ENCODE measurements at regions not wholly inside any gene's neighbourhood (a gene's known extent, or its start where the extent isn't known, plus 50 kb on each side); places are given as distances from the start of the nearest gene placed in this dataset.
"Not testable (repeated sequence)": the region's sequence is repeated elsewhere in the genome, so short reads cannot be mapped to it uniquely, and the experiment has no call there.

DNA sequence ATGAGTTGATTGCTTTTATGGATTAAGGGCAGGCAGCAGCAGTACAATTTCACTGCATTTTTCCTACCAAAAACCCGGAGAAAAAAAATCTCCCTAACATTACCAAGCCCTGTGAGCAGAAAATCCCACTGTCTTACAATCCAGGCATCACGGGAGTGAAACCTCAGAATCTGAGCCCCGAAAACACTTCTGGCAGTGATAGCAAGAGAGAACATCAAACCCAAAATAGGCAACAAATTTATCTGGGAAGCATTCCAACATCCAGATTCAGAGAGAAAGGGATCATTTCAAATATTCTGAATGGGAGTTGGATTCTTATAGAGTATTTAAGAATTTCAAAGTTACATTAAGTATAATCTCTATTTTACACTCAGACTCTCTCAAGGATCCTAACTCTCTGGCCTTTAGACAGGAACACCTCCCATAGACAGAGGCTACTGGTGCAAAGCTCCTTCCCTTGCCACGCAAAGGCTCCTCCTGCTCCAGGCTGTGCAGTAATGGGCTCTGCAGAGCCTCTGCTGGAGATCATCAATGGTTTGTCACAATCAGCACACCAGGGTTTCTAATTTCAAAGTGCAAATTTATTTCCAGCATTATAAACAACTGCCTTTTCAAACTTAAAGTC, 256.9 kb downstream of the PARM1 start:
- no peak for DNase-seq (ENCODE audit: low spot score)

GRCh38 chr4:75180790-75181776, 248.2 kb downstream of the PARM1 start:
- DNase-seq (ENCODE audit: low spot score) = no peak

- no peak for DNase-seq (ENCODE audit: low spot score)
Measured at GRCh38 chr4:75180217-75180616, 247.3 kb downstream of the PARM1 start.

- no peak for DNase-seq (ENCODE audit: low spot score)
Measured at GRCh38 chr4:75179510-75179909, 246.6 kb downstream of the PARM1 start.

DNA sequence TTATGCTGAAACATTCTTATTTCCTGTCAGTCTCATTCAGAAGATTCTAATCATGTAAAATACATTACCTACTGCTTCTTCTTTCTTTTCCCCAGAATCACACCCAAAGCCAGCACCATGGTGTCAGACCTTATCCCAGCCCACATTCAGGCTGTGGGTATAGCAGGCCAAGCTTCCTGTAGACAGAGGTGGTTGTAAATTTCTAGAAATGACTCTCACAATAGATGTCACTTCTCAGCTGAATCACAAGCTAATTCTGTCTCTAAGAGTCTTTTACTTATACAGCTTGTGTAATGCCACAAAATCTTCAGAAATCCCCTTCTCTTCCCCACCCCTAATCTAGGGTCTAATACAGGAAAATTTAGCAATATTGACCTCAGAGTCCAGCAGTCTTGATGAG, 239.6 kb downstream of the PARM1 start:
- DNase-seq (ENCODE audit: low spot score) = no peak

DNA sequence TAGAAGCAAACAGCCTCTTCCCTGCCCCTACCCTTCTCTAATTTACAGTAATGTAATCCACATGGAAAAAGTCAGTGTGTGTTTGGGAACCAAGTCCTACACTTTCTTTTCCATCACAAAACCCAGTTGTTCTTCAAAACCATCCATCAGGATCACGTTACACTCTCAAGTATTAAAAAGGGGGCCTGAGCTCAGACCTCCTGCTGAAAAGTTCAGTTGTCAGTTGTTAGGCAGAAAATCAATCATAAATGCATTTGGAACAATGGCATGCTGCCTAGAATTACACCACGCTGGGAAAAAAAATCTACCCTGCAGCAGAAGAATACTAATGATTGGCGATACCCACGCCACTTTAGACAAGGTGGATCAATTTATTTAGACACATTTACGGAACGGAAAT, 236.5 kb downstream of the PARM1 start:
- DNase-seq (ENCODE audit: low spot score) = no peak

DNA sequence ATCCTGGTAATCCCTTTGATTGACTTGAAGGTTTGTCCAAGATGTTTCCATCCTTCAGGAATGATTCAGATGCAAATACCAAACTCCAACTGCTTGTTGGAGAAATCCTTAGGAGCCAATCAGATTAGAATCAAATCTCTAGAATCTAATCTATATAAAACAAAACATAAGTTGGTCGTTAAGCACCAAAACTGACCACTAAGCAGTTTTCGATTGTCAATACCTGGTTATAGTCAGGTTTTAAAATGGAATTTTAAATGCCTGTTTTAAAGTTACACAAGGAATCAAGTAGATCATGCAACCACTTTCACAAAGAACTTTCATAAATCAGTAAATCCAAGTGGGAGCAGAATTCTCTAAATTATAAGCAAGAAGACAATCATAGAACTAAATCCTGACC, 236.1 kb downstream of the PARM1 start:
- no peak for DNase-seq (ENCODE audit: low spot score)

DNA sequence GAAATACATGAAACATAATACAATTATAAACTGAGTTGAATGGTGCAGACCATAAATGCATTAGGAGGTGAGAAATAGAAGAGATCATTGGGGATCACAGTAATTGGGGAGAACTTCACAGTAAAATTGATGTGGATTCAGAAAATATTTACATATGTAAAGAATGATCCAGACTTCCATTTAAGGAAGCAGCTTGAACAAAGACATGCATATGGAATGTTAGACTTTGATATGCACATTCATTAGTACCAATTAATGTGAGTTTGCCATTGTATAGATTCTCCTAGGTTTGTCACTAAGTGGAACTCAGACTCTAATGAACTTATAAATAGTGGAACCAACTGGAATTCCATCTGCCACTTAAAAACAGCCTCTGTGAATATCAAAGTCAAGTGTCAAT, 235.6 kb downstream of the PARM1 start:
- no peak for DNase-seq (ENCODE audit: low spot score)

GRCh38 chr4:75165100-75165499, 232.2 kb downstream of the PARM1 start:
- DNase-seq (ENCODE audit: low spot score) = not testable (repeated sequence)

GRCh38 chr4:75158451-75158850, 225.5 kb downstream of the PARM1 start:
- DNase-seq (ENCODE audit: low spot score) = no peak

DNA sequence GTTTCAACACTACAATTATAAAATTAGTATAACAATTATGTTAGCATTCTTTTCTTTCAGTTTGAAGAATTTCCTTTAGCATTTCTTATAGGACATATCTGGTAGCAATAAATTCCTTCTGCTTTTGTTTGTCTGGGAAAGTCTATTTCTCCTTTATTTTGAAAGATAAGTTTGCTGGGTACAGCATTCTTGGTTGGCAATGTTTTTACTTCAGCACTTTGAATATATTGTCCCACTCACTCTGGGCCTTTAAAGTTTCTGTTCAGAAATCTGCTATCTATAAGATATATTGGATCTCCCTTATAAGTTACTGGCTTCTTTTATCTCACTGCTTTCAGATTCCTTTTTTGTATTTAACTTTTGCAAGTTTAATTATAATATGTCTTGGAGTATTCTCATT, 222.1 kb downstream of the PARM1 start:
- no peak for DNase-seq (ENCODE audit: low spot score)

DNA sequence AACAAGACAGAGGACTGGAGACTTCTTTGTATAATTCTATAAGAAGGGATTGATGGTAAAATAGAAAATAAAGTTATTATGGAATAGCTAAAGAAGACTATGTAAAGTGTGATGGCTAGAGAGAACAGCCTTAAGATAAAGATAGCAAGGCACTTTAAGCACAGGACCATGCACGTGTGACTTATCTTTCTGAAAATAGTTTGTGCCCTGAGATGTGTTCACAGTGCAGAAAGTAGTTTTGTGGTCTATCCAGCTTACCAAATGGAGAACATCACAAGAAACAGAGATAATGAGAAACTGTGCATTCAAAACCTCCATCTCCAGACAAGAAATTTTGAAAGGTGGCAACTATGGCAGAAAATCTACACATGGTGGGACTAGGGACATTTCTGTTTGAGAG, 213.3 kb downstream of the PARM1 start:
- no peak for DNase-seq (ENCODE audit: low spot score)

DNA sequence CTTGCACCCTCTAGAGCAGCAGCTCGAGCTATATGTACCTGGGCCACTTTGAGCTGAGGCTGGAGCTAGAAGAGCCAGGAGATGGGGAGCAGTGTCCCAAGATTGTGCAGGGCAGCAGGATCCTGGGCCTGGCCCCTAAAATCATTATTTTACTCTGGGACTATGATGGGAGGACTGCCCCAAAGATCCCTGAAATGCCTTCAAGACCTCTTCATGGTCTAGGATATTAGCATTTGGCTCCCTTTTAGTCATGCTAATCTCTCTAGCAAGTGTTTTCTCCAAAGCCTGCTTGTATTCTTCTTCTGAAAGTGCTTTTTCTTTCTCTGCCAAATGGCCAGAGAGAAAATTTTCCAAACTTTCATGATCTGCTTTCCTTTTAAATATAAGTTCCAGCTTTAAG, 211.6 kb downstream of the PARM1 start:
- no peak for DNase-seq (ENCODE audit: low spot score)

GRCh38 chr4:75142850-75143249, 209.9 kb downstream of the PARM1 start:
- DNase-seq (ENCODE audit: low spot score) = no peak

DNA sequence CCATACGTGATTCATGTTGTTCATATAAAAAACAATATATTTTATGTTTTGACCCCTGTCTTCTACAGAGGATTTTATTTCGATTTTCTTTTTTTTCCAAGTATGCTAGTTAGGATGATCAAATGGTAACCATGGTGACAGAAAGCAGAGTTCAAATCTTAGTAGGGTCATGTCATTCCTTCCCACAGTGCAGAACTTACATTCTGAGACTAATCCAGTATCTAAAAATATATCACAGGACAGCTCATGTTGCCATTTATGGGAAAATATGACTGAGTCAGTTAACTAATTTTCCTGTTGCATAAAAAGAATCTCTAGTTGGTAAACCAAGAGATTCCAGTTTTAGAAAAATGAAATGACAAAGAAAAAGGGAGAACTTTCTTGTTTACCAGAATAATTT, 209.5 kb downstream of the PARM1 start:
- DNase-seq (ENCODE audit: low spot score) = no peak

- DNase-seq (ENCODE audit: low spot score) = no peak
Measured at GRCh38 chr4:75141162-75141561, 208.2 kb downstream of the PARM1 start.

DNA sequence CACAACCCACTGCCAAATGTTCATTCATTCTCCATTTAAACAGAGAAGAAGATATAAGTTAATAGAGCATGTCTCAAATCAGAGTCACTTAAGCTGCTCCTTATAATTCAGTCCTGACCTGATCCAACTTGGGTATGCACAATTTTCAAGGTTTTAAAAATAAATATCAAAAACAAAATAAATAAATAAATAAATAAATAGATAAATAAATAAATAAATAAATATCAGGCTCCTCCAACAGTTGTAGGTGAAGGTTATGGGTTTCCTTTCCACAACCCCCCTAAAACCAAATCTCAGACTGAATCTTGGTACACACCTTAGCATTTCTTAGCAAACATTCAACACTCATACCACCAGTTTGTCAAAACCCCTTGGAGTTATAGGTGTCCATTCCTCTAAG, 204.4 kb downstream of the PARM1 start:
- DNase-seq (ENCODE audit: low spot score) = no peak

DNA sequence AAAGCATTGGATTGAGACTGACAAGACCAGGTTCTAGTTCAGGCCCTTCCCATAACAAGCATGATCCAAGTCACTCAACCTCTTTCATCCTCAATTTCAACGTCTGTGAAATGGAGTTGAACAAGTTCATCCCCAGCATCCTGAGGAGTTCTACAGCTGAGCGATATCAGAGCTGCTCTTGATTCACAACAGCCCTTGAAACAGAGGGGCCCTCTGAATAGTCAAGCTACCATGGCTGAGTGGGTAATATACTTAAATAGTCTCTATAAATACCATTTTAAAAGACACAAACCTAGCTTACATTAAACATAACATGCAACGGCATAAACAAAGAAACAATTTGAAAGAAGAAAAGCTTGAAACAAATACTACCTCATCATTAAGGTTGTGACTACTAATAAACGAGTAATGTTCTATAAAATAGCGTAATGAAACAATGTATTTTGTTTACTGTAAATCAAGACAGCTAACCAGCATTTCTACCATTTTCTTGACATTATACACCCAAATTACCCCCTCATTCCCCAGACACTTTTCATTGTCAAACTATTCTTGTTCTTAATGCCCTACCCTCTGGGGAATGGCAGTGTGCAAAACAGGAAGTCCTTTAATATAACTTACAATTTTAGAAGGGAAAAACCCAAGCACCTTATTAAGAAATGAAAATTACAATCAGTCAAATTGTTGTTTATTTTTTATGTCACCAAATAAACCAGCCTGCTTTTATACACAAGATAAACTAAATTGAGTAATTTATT, 202.3 kb downstream of the PARM1 start:
- DNase-seq (ENCODE audit: low spot score) = no peak

- not testable (repeated sequence) for DNase-seq (ENCODE audit: low spot score)
Measured at GRCh38 chr4:75126870-75127269, 194.0 kb downstream of the PARM1 start.

DNA sequence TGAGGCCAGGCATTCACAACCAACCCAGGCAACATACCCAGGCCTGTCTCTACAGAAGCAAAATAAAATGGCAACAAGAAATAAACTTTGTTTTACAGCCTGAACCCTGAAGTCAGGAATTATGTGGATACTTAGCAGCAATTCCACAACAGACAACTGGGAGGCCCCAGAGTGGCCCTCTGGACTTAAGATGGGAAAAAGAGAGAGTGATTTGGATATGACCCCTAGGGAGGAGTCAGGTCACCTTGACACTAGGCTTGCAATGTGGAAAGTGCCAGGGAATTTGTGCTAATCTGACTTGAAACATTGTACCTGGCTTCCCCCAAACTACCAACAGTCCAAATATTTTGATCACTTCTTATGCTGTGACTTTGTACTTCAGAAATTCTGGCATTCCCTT, 193.1 kb downstream of the PARM1 start:
- DNase-seq (ENCODE audit: low spot score) = no peak

DNA sequence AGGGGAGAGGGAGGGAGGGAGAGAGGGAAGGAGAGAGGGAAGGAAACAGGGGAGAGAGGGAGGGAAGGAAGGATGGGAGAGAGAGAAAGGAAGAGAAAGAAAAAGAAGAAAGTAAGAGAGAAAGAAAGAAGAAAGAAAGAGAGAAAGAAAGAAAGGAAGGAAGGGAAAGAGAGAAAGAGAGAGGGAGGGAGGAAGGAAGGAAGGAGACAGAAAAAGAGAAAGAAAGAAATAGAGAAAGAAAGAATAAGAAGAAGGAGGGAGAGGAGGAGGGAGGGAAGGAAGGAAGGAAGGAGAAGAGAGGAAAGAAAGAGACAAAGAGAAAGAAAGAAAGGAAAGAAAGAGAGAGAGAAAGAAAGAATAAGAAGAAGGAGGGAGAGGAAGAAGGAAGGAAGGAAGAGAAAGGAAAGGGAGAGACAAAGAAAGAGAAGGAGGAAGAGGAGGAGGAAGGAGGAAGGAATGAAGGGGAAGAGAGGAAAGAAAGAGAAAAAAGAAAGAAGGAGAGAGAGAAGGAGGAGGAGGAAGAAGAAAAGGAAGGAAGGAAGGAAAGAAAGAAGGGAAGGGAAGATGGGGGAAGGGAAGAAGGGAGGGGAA, 189.6 kb downstream of the PARM1 start:
- DNase-seq (ENCODE audit: low spot score) = no peak

DNA sequence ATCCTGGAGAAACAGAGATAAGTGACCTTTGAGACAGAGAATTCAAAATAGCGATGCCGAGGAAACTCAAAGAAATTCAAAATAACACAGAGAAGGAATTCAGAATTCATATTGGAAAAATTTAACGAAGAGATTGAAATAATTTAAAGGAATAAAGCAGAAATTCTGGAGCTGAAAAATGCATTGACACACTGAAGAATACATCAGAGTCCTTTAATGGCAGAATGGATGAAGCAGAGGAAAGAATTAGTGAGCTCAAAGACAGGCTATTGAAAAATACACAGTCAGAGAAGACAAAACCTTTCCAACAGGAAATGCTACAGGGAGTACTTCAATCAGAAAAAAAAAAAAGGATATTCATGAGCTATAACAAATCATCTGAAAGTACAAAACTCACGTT, 185.8 kb downstream of the PARM1 start:
- no peak for DNase-seq (ENCODE audit: low spot score)
